Stomach (tissue), 8 donors: ENCODE measurements at regions not wholly inside any gene's neighbourhood (a gene's known extent, or its start where the extent isn't known, plus 50 kb on each side); places are given as distances from the start of the nearest gene placed in this dataset.
"Not testable (repeated sequence)": the region's sequence is repeated elsewhere in the genome, so short reads cannot be mapped to it uniquely, and the experiment has no call there.

Source experiments
- DNase-seq, 2 donors: peaks; one replicate each; pipeline versions ENCODE4 v3.0.0 to v3.0.0-alpha.2; 2013 to 2019
- H3K27ac ChIP-seq, 5 donors: fragments of 200-600 bp in 4 of 5; sonication (generic) in 4 of 5; one replicate each; pipeline ENCODE4 v1.5.1; 2013 to 2019; ENCODE audit warnings: mild to moderate bottlenecking in 1 of 5, moderate library complexity in 1 of 5
- H3K27me3 ChIP-seq, 3 donors: fragments of 200-600 bp; sonication (generic); one replicate each; pipeline ENCODE4 v1.5.1; 2017 to 2019; ENCODE audit warnings: mixed run types in 1 of 3
- H3K36me3 ChIP-seq, 4 donors: fragments of 200-600 bp; sonication (generic); 1 replicate in 3 of 4; 2 replicates in 1 of 4; pipeline ENCODE4 v1.5.1; 2016 to 2019
- H3K4me1 ChIP-seq, 4 donors: fragments of 200-600 bp; sonication (generic); one replicate each; pipeline ENCODE4 v1.5.1; 2016 to 2019
- H3K4me3 ChIP-seq, 4 donors: fragments of 200-600 bp; sonication (generic) in 3 of 4; one replicate each; pipeline ENCODE4 v1.5.1; 2016 to 2019; ENCODE audit warnings: mild to moderate bottlenecking in 1 of 4
- H3K9me3 ChIP-seq, 4 donors: fragments of 200-600 bp; sonication (generic); one replicate each; pipeline ENCODE4 v1.5.1; 2016 to 2019
- CTCF ChIP-seq, 7 experiments: fragments of 450-650 bp in 4 of 7; fragments of 200-600 bp in 3 of 7; sonication (generic) in 3 of 7; IDR thresholded peaks; one replicate each; pipeline ENCODE4 v1.5.1; 2016 to 2019; ENCODE audit warnings: antibody characterized with exemption in 7 of 7, control low read depth in 2 of 7, mild to moderate bottlenecking in 1 of 7
- EP300 ChIP-seq: sonication (generic); formaldehyde crosslinking; IDR thresholded peaks from one replicate; pipeline ENCODE4 v1.6.1; 2017; ENCODE audit warnings: antibody characterized with exemption
- POLR2A ChIP-seq, 4 donors: fragments of 450-650 bp; IDR thresholded peaks; one replicate each; pipeline ENCODE4 v1.6.1; 2016; ENCODE audit warnings: antibody characterized with exemption in 4 of 4, control low read depth in 2 of 4, mild to moderate bottlenecking in 1 of 4, moderate library complexity in 1 of 4
- POLR2AphosphoS5 ChIP-seq, 3 donors: sonication (generic); formaldehyde crosslinking; IDR thresholded peaks; one replicate each; pipeline ENCODE4 v1.6.1; 2016; ENCODE audit warnings: antibody characterized with exemption in 3 of 3
- WGBS, 5 donors: extraction: QIAGEN DNeasy Blood & Tissue Kit in 3 of 5; methylation state at CpG; one replicate each; pipeline versions ENCODE4 v1.1.5 to v1.1.7; 2013 to 2018; 5-methylcytosine and 5-hydroxymethylcytosine counted together
- intact Hi-C: fragments of 100-400 bp; cut with DNase I; formaldehyde crosslinking; loops from one replicate; pipeline ENCODE4 v1.15.1; 2023; ENCODE audit warnings: low total_unique reads
- donor health status: healthy with polysubstance abuse.
- donor health status: Bipolar disorder and iron deficiency.
- donor health status: healthy.

DNA sequence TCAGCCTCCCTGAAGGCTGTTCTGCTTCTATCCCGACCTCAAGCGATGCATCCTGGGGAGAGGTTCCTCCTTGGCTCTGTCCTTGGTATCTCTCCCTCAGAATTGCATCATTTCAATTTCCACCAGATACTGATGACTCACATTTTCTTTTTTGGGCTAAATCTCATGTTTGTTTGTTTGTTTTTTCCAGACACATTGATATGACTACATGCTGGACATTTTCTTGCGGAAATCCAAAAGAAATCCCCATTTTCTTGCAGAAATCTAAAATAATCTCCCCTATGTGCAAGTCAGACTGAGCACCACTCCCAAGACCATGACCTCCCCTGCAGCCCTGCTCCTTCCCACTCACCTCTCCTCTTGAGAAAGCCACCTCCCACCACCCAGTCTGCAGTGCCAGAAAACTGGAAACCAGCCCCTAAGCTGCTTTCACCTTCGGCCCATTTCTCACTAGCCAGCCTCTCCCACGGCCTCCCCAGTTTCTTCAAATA, 260.2 kb upstream of the PRKCQ start:
- intact Hi-C loops = no loop called here
- no peak overlapping the region for H3K4me3 ChIP-seq
- no peak for DNase-seq
- H3K36me3 ChIP-seq = no peaks in the 10 kb centered on the region
- peaks cover 0 to 10% (median 9%) of the 10 kb centered on the region in 4 donors for H3K9me3 ChIP-seq
- no peak for TF ChIP-seq POLR2A (IDR thresholded peaks at IDR 0.05)
- no peak for TF ChIP-seq POLR2AphosphoS5 (IDR thresholded peaks at IDR 0.05)
- TF ChIP-seq CTCF (IDR thresholded peaks at IDR 0.05) = no peak
- no peak for TF ChIP-seq EP300
- no peak overlapping the region for H3K27ac ChIP-seq
- H3K27me3 ChIP-seq = no peaks in the 10 kb centered on the region
- WGBS, 5 donors = 77 to 87% (median 86%) methylated on average over 5 of the region's 5 CpGs
- no peaks in the 10 kb centered on the region for H3K4me1 ChIP-seq

DNA sequence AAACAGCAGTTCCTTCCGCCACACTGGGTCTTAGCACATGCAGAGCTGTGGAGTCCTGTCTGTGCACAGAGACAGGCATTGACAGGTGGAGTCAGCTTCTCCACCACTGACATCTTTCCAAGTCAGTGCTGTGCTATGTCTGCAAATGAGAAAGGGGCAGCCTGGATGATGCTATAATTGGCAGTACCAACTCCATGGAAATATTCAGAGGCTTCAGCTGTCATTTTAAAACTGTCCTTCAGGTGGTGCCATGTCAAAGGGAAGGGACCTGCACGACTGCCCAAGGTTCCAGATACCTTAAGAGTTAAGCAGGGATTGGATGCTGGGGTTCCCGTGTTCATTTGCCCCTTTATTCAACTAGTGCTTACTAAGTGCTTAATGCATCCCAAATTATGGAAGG, 258.0 kb upstream of the PRKCQ start:
- no peak overlapping the region for H3K27ac ChIP-seq
- H3K36me3 ChIP-seq = no peaks in the 10 kb centered on the region
- peaks cover 0 to 10% (median 6%) of the 10 kb centered on the region in 4 donors for H3K9me3 ChIP-seq
- intact Hi-C loops = no loop called here
- H3K27me3 ChIP-seq = no peaks in the 10 kb centered on the region
- H3K4me3 ChIP-seq = no peak overlapping the region
- no peaks in the 10 kb centered on the region for H3K4me1 ChIP-seq
- DNase-seq = no peak
- TF ChIP-seq POLR2A (IDR thresholded peaks at IDR 0.05) (no peak), CTCF (IDR thresholded peaks at IDR 0.05) (peak in 1 of 7 experiments; percentile 8), POLR2AphosphoS5 (IDR thresholded peaks at IDR 0.05) (no peak), EP300 (no peak)
- 55 to 83% (median 77%) methylated on average over 3 of the region's 3 CpGs for WGBS, 5 donors

DNA sequence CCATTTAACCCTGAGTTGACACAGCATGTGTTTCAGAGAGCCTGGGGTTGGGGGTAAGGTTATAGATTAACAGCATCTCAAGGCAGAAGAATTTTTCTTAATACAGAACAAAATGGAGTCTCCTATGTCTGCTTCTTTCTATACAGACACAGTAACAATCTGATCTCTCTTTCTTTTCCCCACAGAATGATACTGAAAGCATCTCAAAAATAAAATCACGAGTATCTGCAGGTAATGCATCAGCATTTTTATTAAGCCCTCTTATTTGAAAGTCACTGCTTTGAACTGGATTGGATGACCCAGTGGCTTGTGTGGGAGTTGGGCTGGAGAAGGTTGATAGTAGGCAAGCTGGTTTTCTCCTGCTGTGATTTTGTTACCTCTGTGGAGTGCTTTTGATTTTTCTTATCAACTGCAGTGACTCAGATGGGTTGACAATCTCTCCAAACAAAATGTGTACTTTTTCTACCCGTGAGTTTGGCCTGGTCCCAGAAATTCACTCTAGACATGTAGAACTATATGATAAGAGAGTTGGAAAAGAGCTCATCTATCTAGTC, 253.5 kb upstream of the PRKCQ start:
- intact Hi-C loops = no loop called here
- Histone ChIP-seq H3K27ac (no peak overlapping the region), H3K9me3 (no peaks in the 10 kb centered on the region), H3K4me1 (no peaks in the 10 kb centered on the region), H3K27me3 (no peaks in the 10 kb centered on the region), H3K36me3 (no peaks in the 10 kb centered on the region), H3K4me3 (no peak overlapping the region)
- 30 to 40% (median 36%) methylated on average over 2 of the region's 2 CpGs for WGBS, 5 donors
- TF ChIP-seq EP300 = no peak
- TF ChIP-seq POLR2A (IDR thresholded peaks at IDR 0.05) = no peak
- no peak for TF ChIP-seq CTCF (IDR thresholded peaks at IDR 0.05)
- TF ChIP-seq POLR2AphosphoS5 (IDR thresholded peaks at IDR 0.05) = no peak
- DNase-seq = no peak

DNA sequence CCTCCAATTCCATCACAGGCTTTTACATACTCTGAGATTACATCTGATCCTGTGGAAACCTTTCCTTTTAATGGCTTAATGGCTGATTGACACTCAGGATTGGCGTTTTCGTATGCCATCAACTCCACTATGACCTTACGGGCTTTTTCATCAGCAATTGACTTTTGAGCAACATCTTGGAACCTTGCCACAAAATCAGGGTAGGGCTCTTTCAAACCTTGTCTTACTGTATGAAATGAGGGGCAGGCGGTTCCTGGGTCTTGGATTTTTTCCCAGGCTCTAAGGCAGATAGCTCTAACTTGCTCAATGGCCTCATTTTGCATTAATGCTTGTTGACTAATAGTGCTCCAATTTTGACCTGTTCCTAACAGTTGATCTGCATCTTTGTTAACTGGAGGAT, 250.9 kb upstream of the PRKCQ start:
- H3K27ac ChIP-seq, intact Hi-C loops, DNase-seq, H3K4me3 ChIP-seq, H3K36me3 ChIP-seq, H3K27me3 ChIP-seq, H3K9me3 ChIP-seq, H3K4me1 ChIP-seq: not testable (repeated sequence)
- WGBS, 5 donors = 60 to 67% (median 65%) methylated on average over 4 of the region's 4 CpGs

DNA sequence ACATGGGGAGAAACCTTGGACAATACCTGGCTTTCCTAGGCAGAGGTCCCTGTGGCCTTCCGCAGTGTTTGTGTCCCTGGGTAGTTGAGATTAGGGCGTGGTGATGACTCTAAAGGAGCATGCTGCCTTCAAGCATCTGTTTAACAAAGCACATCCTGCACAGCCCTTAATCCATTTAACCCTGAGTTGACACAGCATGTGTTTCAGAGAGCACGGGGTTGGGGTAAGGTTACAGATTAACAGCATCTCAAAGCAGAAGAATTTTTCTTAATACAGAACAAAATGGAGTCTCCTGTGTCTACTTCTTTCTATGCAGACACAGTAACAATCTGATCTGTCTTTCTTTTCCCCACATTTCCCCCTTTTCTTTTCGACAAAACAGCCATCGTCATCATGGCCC, 244.7 kb upstream of the PRKCQ start:
- WGBS, 5 donors = 60 to 70% (median 68%) methylated on average over 3 to 5 of the region's 5 CpGs
- H3K27me3 ChIP-seq, DNase-seq, H3K27ac ChIP-seq, intact Hi-C loops, H3K9me3 ChIP-seq, H3K4me3 ChIP-seq, H3K4me1 ChIP-seq, H3K36me3 ChIP-seq: not testable (repeated sequence)
